ENCODE measurements at regions not wholly inside any gene's neighbourhood (a gene's known extent, or its start where the extent isn't known, plus 50 kb on each side); places are given as distances from the start of the nearest gene placed in this dataset.

- H3K4me3 Mint-ChIP-seq, result no peak overlapping the region
- DNase-seq, result no peak
- CTCF ChIA-PET, result no interaction called here
- peaks cover 12% of the 10 kb centered on the region for H3K9me3 Mint-ChIP-seq
- no peaks in the 10 kb centered on the region for H3K27me3 Mint-ChIP-seq
- H3K36me3 Mint-ChIP-seq (ENCODE audit: low read depth), result no peaks in the 10 kb centered on the region
- no peak overlapping the region for H3K27ac Mint-ChIP-seq
- POLR2A ChIA-PET, result no interaction called here
- no peaks in the 10 kb centered on the region for H3K4me1 Mint-ChIP-seq
Measured at GRCh38 chr5:3925935-3926334, 330.3 kb downstream of the IRX1 start.

- Mint-ChIP-seq H3K4me3 (no peak overlapping the region), H3K9me3 (peaks cover 17% of the 10 kb centered on the region), H3K27ac (no peak overlapping the region), H3K36me3 (ENCODE audit: low read depth) (no peaks in the 10 kb centered on the region), H3K27me3 (no peaks in the 10 kb centered on the region), H3K4me1 (no peaks in the 10 kb centered on the region)
- no peak for DNase-seq
- CTCF ChIA-PET, result no interaction called here
- POLR2A ChIA-PET, result no interaction called here
Measured at GRCh38 chr5:3929799-3930198, 334.2 kb downstream of the IRX1 start.

- POLR2A ChIA-PET, result no interaction called here
- no peak for DNase-seq
- Mint-ChIP-seq H3K9me3 (peaks cover 17% of the 10 kb centered on the region), H3K4me1 (no peaks in the 10 kb centered on the region), H3K36me3 (ENCODE audit: low read depth) (no peaks in the 10 kb centered on the region), H3K4me3 (no peak overlapping the region), H3K27ac (no peak overlapping the region), H3K27me3 (no peaks in the 10 kb centered on the region)
- CTCF ChIA-PET, result no interaction called here
Measured at GRCh38 chr5:3931976-3932375, 336.3 kb downstream of the IRX1 start.

GRCh38 chr5:3933536-3933935, 337.9 kb downstream of the IRX1 start:
- no peak overlapping the region for H3K27ac Mint-ChIP-seq
- no peak overlapping the region for H3K4me3 Mint-ChIP-seq
- H3K4me1 Mint-ChIP-seq, result no peaks in the 10 kb centered on the region
- H3K36me3 Mint-ChIP-seq (ENCODE audit: low read depth), result no peaks in the 10 kb centered on the region
- no peaks in the 10 kb centered on the region for H3K27me3 Mint-ChIP-seq
- no peak for DNase-seq
- CTCF ChIA-PET, result no interaction called here
- POLR2A ChIA-PET, result no interaction called here
- H3K9me3 Mint-ChIP-seq, result peaks cover 11% of the 10 kb centered on the region

GRCh38 chr5:3933966-3934365, 338.3 kb downstream of the IRX1 start:
- Mint-ChIP-seq H3K36me3 (ENCODE audit: low read depth) (no peaks in the 10 kb centered on the region), H3K27me3 (no peaks in the 10 kb centered on the region), H3K4me3 (no peak overlapping the region), H3K9me3 (peaks cover 6% of the 10 kb centered on the region), H3K4me1 (no peaks in the 10 kb centered on the region), H3K27ac (no peak overlapping the region)
- DNase-seq, result no peak
- POLR2A ChIA-PET, result no interaction called here
- CTCF ChIA-PET, result no interaction called here

- H3K27ac Mint-ChIP-seq, result no peak overlapping the region
- no peaks in the 10 kb centered on the region for H3K27me3 Mint-ChIP-seq
- ChIA-PET CTCF (no interaction called here), POLR2A (no interaction called here)
- H3K9me3 Mint-ChIP-seq, result peaks cover 2% of the 10 kb centered on the region
- H3K4me1 Mint-ChIP-seq, result no peaks in the 10 kb centered on the region
- no peaks in the 10 kb centered on the region for H3K36me3 Mint-ChIP-seq (ENCODE audit: low read depth)
- no peak for DNase-seq
- H3K4me3 Mint-ChIP-seq, result no peak overlapping the region
Measured at GRCh38 chr5:3943859-3944258, 348.2 kb downstream of the IRX1 start.

GRCh38 chr5:3944930-3945329, 349.3 kb downstream of the IRX1 start:
- POLR2A ChIA-PET, result no interaction called here
- H3K27me3 Mint-ChIP-seq, result no peaks in the 10 kb centered on the region
- H3K9me3 Mint-ChIP-seq, result peaks cover 2% of the 10 kb centered on the region
- H3K4me1 Mint-ChIP-seq, result no peaks in the 10 kb centered on the region
- H3K4me3 Mint-ChIP-seq, result no peak overlapping the region
- CTCF ChIA-PET, result no interaction called here
- H3K36me3 Mint-ChIP-seq (ENCODE audit: low read depth), result no peaks in the 10 kb centered on the region
- no peak overlapping the region for H3K27ac Mint-ChIP-seq
- no peak for DNase-seq

GRCh38 chr5:3948838-3949237, 353.2 kb downstream of the IRX1 start:
- Mint-ChIP-seq H3K9me3 (peaks cover 2% of the 10 kb centered on the region), H3K4me1 (no peaks in the 10 kb centered on the region), H3K27me3 (no peaks in the 10 kb centered on the region), H3K4me3 (no peak overlapping the region), H3K36me3 (ENCODE audit: low read depth) (no peaks in the 10 kb centered on the region), H3K27ac (no peak overlapping the region)
- ChIA-PET CTCF (no interaction called here), POLR2A (no interaction called here)
- DNase-seq, result no peak

- POLR2A ChIA-PET, result no interaction called here
Measured at GRCh38 chr5:3954199-3954598, 358.6 kb downstream of the IRX1 start.

GRCh38 chr5:3954633-3955032, 359.0 kb downstream of the IRX1 start:
- ChIA-PET POLR2A (no interaction called here), CTCF (no interaction called here)
- Mint-ChIP-seq H3K36me3 (ENCODE audit: low read depth) (no peaks in the 10 kb centered on the region), H3K27ac (no peak overlapping the region), H3K27me3 (no peaks in the 10 kb centered on the region), H3K4me1 (no peaks in the 10 kb centered on the region), H3K4me3 (no peak overlapping the region), H3K9me3 (peaks cover 5% of the 10 kb centered on the region)
- no peak for DNase-seq

More at GRCh38 chr5:3954199-3954598, 358.6 kb downstream of the IRX1 start:
- H3K4me3 Mint-ChIP-seq, result no peak overlapping the region
- peaks cover 5% of the 10 kb centered on the region for H3K9me3 Mint-ChIP-seq
- CTCF ChIA-PET, result no interaction called here
- no peak overlapping the region for H3K27ac Mint-ChIP-seq
- H3K27me3 Mint-ChIP-seq, result no peaks in the 10 kb centered on the region
- H3K36me3 Mint-ChIP-seq (ENCODE audit: low read depth), result no peaks in the 10 kb centered on the region
- DNase-seq, result no peak
- no peaks in the 10 kb centered on the region for H3K4me1 Mint-ChIP-seq

- Mint-ChIP-seq H3K4me1 (no peaks in the 10 kb centered on the region), H3K4me3 (no peak overlapping the region), H3K9me3 (peaks cover 5% of the 10 kb centered on the region), H3K27me3 (no peaks in the 10 kb centered on the region), H3K27ac (no peak overlapping the region), H3K36me3 (ENCODE audit: low read depth) (no peaks in the 10 kb centered on the region)
- CTCF ChIA-PET, result no interaction called here
- POLR2A ChIA-PET, result no interaction called here
- DNase-seq, result no peak
Measured at GRCh38 chr5:3957658-3958057, 362.0 kb downstream of the IRX1 start.

- Mint-ChIP-seq H3K36me3 (ENCODE audit: low read depth) (no peaks in the 10 kb centered on the region), H3K4me1 (no peaks in the 10 kb centered on the region), H3K27me3 (no peaks in the 10 kb centered on the region), H3K27ac (no peak overlapping the region), H3K9me3 (peaks cover 5% of the 10 kb centered on the region), H3K4me3 (no peak overlapping the region)
- POLR2A ChIA-PET, result no interaction called here
- DNase-seq, result no peak
- CTCF ChIA-PET, result no interaction called here
Measured at GRCh38 chr5:3958389-3958788, 362.8 kb downstream of the IRX1 start.

- no peaks in the 10 kb centered on the region for H3K36me3 Mint-ChIP-seq (ENCODE audit: low read depth)
- DNase-seq, result no peak
- ChIA-PET CTCF (no interaction called here), POLR2A (no interaction called here)
- no peak overlapping the region for H3K4me3 Mint-ChIP-seq
- peaks cover 5% of the 10 kb centered on the region for H3K9me3 Mint-ChIP-seq
- no peaks in the 10 kb centered on the region for H3K4me1 Mint-ChIP-seq
- no peak overlapping the region for H3K27ac Mint-ChIP-seq
- no peaks in the 10 kb centered on the region for H3K27me3 Mint-ChIP-seq
Measured at GRCh38 chr5:3962113-3962512, 366.5 kb downstream of the IRX1 start.

GRCh38 chr5:3963652-3964051, 368.0 kb downstream of the IRX1 start:
- Mint-ChIP-seq H3K4me3 (no peak overlapping the region), H3K9me3 (peaks cover 3% of the 10 kb centered on the region), H3K27ac (no peak overlapping the region), H3K27me3 (no peaks in the 10 kb centered on the region), H3K36me3 (ENCODE audit: low read depth) (no peaks in the 10 kb centered on the region), H3K4me1 (no peaks in the 10 kb centered on the region)
- ChIA-PET POLR2A (no interaction called here), CTCF (no interaction called here)
- no peak for DNase-seq

GRCh38 chr5:3980156-3980555, 384.5 kb downstream of the IRX1 start:
- H3K4me1 Mint-ChIP-seq, result no peaks in the 10 kb centered on the region
- no peak overlapping the region for H3K27ac Mint-ChIP-seq
- ChIA-PET POLR2A (no interaction called here), CTCF (no interaction called here)
- no peak overlapping the region for H3K4me3 Mint-ChIP-seq
- H3K9me3 Mint-ChIP-seq, result peaks cover 4% of the 10 kb centered on the region
- no peaks in the 10 kb centered on the region for H3K36me3 Mint-ChIP-seq (ENCODE audit: low read depth)
- H3K27me3 Mint-ChIP-seq, result no peaks in the 10 kb centered on the region
- no peak for DNase-seq
